ENCODE measurements at regions not wholly inside any gene's neighbourhood (a gene's known extent, or its start where the extent isn't known, plus 50 kb on each side); places are given as distances from the start of the nearest gene placed in this dataset.

DNA sequence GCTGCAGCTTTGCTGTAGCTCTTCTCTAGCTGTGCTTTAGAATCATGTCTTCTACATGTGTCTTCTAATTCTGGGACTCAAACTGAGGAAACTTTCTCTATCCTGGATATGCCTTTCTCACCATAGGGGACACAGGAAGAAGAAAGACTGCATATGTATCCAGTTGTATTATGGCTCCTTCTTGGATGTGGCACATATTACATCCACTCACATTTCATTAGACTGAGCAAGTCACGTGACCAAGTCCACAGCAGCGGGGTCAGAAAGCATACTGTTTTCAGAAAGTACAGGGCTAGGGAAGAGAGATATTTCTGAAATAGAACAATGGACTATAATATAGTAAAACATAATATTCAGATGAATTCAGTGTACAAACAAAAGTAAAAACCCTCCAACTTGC, 187.6 kb upstream of the RIMS1 start:
- no peaks in the 10 kb centered on the region for H3K36me3 ChIP-seq (ENCODE audit: control insufficient read depth, insufficient read depth, low read length)
- no peak for TF ChIP-seq CTCF (IDR thresholded peaks at IDR 0.05; ENCODE audit: insufficient read depth, low read length, poor library complexity, severe bottlenecking)
- H3K27me3 ChIP-seq (ENCODE audit: control insufficient read depth, insufficient read depth, low read length): no peaks in the 10 kb centered on the region
- no peak for DNase-seq (ENCODE audit: low read depth)
- no peak overlapping the region for H3K4me3 ChIP-seq (ENCODE audit: low read depth, low read length)

DNA sequence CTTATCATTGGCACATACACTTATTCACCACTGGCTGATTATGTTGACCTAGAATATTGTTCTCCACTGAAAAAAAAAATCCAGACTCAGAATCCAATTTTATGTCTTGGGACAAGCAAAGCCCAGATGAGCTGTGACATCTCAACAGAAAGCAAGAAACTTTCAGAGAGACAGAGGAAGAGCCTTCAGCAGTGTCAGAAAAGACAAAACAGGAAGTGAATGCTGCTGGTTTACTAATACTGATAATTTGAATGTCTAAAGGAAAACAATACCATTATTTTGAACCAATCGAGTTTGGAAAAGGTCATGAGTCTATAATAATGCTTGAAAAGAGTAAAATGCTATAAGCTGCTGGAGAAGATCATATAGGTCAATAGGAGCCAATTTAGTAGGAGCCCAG, 179.8 kb upstream of the RIMS1 start:
- H3K27me3 ChIP-seq (ENCODE audit: control insufficient read depth, insufficient read depth, low read length): no peaks in the 10 kb centered on the region
- no peaks in the 10 kb centered on the region for H3K36me3 ChIP-seq (ENCODE audit: control insufficient read depth, insufficient read depth, low read length)
- no peak for DNase-seq (ENCODE audit: low read depth)
- H3K4me3 ChIP-seq (ENCODE audit: low read depth, low read length): no peak overlapping the region
- TF ChIP-seq CTCF (IDR thresholded peaks at IDR 0.05; ENCODE audit: insufficient read depth, low read length, poor library complexity, severe bottlenecking): no peak

DNA sequence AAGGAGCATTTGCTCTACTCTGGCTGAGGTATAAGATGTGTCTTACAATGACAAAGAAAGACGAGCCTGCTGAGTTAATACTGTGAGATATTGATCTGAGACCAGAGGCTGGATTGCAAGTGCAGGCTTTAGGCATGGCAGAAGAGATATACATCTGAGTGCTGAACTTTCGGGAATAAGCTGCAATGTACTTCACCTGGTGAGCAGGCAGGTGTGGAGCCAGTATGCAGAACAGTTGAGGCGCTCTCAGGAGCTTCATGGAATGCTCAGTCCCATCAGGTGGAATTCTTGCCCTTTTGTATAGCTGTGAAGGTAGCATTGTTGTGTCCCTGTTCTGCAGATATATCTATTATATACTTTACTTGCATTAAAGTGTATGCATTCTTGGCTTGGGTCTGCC, 179.3 kb upstream of the RIMS1 start:
- TF ChIP-seq CTCF (IDR thresholded peaks at IDR 0.05; ENCODE audit: insufficient read depth, low read length, poor library complexity, severe bottlenecking): no peak
- DNase-seq (ENCODE audit: low read depth): no peak

DNA sequence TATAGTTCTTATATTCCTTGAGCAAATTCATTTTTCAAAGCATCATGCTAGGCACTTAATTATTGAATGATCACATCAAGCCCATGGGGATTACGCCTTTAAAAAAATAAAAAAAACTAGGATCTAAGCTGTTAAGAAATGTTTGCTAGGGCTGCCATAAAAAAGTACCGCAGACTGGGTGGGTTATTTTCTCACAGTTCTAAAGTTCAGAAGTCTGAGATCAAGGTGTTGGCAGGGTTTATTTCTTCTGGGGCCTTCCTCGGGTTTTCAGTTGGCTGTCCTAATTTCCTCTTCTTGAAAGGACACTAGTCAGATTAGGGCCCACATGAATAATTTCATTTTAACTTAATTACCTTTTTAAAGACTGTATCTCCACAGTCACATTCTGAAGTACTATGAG, 165.6 kb upstream of the RIMS1 start:
- DNase-seq (ENCODE audit: low read depth): no peak
- TF ChIP-seq CTCF (IDR thresholded peaks at IDR 0.05; ENCODE audit: insufficient read depth, low read length, poor library complexity, severe bottlenecking): no peak
- Histone ChIP-seq H3K36me3 (ENCODE audit: control insufficient read depth, insufficient read depth, low read length) (no peaks in the 10 kb centered on the region), H3K4me3 (ENCODE audit: low read depth, low read length) (no peak overlapping the region), H3K27me3 (ENCODE audit: control insufficient read depth, insufficient read depth, low read length) (no peaks in the 10 kb centered on the region)

More for the DNA sequence above, 179.3 kb upstream of the RIMS1 start:
- no peaks in the 10 kb centered on the region for H3K36me3 ChIP-seq (ENCODE audit: control insufficient read depth, insufficient read depth, low read length)
- H3K4me3 ChIP-seq (ENCODE audit: low read depth, low read length): no peak overlapping the region
- no peaks in the 10 kb centered on the region for H3K27me3 ChIP-seq (ENCODE audit: control insufficient read depth, insufficient read depth, low read length)

DNA sequence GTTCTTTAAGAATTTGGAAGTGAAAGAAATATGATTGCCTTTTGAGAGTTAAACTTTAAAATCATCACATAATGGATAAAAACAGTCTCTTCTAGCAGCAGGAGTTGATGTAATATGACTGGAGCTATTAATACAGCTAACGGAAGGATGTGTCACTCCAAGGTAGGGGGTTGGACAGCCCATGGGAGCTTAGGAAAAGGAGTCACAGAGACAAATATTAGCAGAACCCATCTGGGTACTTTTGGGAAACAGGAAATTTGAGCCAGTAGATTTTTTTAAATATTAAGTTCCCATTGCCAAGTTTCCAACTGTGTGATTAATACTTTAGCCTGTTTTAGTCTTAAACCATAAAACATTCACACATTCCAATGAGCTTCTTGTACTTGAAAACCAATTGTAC, 164.7 kb upstream of the RIMS1 start:
- Histone ChIP-seq H3K27me3 (ENCODE audit: control insufficient read depth, insufficient read depth, low read length) (no peaks in the 10 kb centered on the region), H3K36me3 (ENCODE audit: control insufficient read depth, insufficient read depth, low read length) (no peaks in the 10 kb centered on the region), H3K4me3 (ENCODE audit: low read depth, low read length) (no peak overlapping the region)
- TF ChIP-seq CTCF (IDR thresholded peaks at IDR 0.05; ENCODE audit: insufficient read depth, low read length, poor library complexity, severe bottlenecking): no peak
- no peak for DNase-seq (ENCODE audit: low read depth)

DNA sequence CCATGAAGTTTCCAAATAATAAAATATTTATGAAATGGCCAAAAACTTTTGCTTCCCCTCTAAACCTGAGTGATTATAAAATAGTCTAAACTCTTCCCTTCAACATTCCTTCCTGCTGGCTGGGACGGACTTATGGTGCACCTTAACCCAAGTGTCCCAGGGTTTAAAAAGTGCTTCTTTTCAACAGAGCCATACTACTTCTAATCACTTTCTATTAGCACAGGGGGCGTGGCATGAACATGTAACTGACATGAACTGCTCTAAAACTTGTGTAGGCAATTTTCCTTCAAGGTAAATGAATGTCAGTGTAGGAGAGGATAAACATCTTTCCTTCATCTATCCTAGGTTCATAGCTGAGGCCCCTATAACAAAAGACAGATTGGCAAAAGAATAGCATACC, 163.6 kb upstream of the RIMS1 start:
- no peaks in the 10 kb centered on the region for H3K36me3 ChIP-seq (ENCODE audit: control insufficient read depth, insufficient read depth, low read length)
- DNase-seq (ENCODE audit: low read depth): no peak
- TF ChIP-seq CTCF (IDR thresholded peaks at IDR 0.05; ENCODE audit: insufficient read depth, low read length, poor library complexity, severe bottlenecking): no peak
- H3K27me3 ChIP-seq (ENCODE audit: control insufficient read depth, insufficient read depth, low read length): no peaks in the 10 kb centered on the region
- H3K4me3 ChIP-seq (ENCODE audit: low read depth, low read length): no peak overlapping the region
